C4-2B (cell line): ENCODE measurements at regions not wholly inside any gene's neighbourhood (a gene's known extent, or its start where the extent isn't known, plus 50 kb on each side); places are given as distances from the start of the nearest gene placed in this dataset.

Experiments used
- H3K27ac ChIP-seq: fragments of 450-650 bp; 2 replicates; pipeline ENCODE4 v1.5.1; 2017
- CTCF ChIP-seq: fragments of 450-650 bp; conservative IDR thresholded peaks from 2 replicates; pipeline ENCODE4 v1.5.1; 2017; ENCODE audit warnings: mild to moderate bottlenecking
- ZFX ChIP-seq: fragments of 450-650 bp; IDR thresholded peaks from 2 replicates; pipeline ENCODE4 v1.6.1; 2017

DNA sequence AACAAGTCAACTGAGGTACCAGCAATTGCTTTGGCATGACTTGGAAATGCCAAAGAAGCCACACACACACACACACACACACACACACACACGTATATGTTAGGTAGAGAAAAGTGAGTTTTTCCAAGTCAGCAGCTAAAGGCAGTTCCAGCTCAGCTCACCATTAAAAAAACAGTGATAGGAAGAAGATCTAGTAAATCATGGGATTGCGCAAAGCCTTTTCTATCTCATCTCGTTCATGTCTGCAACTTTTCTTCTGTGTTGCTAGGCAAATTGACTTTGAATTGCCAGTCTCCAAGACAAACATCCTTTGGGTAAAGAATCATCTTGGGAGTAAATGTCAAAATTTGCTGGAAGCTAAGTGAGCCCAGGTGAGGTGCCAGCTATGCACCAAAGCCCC, 500.1 kb downstream of the ENC1 start:
- TF ChIP-seq ZFX: no peak
- no peak for TF ChIP-seq CTCF
- H3K27ac ChIP-seq: no peak overlapping the region

DNA sequence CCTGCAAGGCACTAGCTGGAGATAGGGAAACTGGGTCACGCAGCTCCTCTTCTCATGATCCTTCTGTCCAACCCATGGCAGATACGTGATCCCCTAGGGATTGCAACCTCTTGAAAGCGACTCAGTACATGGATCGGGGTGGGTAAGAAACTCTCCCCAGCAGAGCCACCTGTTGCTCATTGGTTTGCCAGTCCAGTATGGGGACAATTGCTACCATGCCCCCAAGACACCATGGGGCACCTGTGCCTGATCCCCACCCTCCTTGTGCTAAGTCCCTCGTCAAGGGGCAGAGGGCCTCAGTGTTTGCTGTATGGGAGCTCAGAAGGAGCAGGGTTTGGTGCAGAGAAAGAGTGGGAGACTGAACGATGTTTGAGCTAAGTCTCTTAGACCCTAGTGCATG, 500.9 kb downstream of the ENC1 start:
- TF ChIP-seq ZFX (no peak), CTCF (no peak)
- no peak overlapping the region for H3K27ac ChIP-seq

GRCh38 chr5:74138721-74139120, 501.8 kb downstream of the ENC1 start:
- no peak for TF ChIP-seq CTCF
- no peak for TF ChIP-seq ZFX
- H3K27ac ChIP-seq: no peak overlapping the region

- TF ChIP-seq CTCF (no peak), ZFX (no peak)
- no peak overlapping the region for H3K27ac ChIP-seq
Measured at GRCh38 chr5:74136276-74136825, 504.2 kb downstream of the ENC1 start.

- TF ChIP-seq CTCF (no peak), ZFX (no peak)
- no peak overlapping the region for H3K27ac ChIP-seq
Measured at GRCh38 chr5:74135033-74135432, 505.5 kb downstream of the ENC1 start.

- H3K27ac ChIP-seq: no peak overlapping the region
- TF ChIP-seq CTCF (no peak), ZFX (no peak)
Measured at GRCh38 chr5:74132485-74132884, 506.5 kb downstream of the ARHGEF28 start.

GRCh38 chr5:74131250-74131649, 505.3 kb downstream of the ARHGEF28 start:
- TF ChIP-seq CTCF: no peak
- no peak for TF ChIP-seq ZFX
- H3K27ac ChIP-seq: no peak overlapping the region
